ENCODE measurements at regions not wholly inside any gene's neighbourhood (a gene's known extent, or its start where the extent isn't known, plus 50 kb on each side); places are given as distances from the start of the nearest gene placed in this dataset.

GRCh38 chr17:52306314-52306713, 147.8 kb upstream of the CA10 start:
- TF ChIP-seq CTCF (IDR thresholded peaks at IDR 0.05) (no peak), POLR2A (IDR thresholded peaks at IDR 0.05) (no peak)
